Astrocyte (in vitro differentiated cells and primary cell): ENCODE measurements at regions not wholly inside any gene's neighbourhood (a gene's known extent, or its start where the extent isn't known, plus 50 kb on each side); places are given as distances from the start of the nearest gene placed in this dataset.

Experiments used
- EZH2 ChIP-seq: IDR thresholded peaks from 2 replicates; pipeline ENCODE4 v1.6.1; 2012; ENCODE audit warnings: mild to moderate bottlenecking, low read length, inconsistent platforms; ENCODE audit not compliant: insufficient read depth
- TF ChIP-seq, protein P1 (sequence below): IDR thresholded peaks from 2 replicates; pipeline ENCODE4 v1.5.1; 2011; ENCODE audit warnings: low read depth, mild to moderate bottlenecking, inconsistent platforms, low read length, moderate library complexity; ENCODE audit not compliant: insufficient read depth

- TF ChIP-seq, protein P1, sequence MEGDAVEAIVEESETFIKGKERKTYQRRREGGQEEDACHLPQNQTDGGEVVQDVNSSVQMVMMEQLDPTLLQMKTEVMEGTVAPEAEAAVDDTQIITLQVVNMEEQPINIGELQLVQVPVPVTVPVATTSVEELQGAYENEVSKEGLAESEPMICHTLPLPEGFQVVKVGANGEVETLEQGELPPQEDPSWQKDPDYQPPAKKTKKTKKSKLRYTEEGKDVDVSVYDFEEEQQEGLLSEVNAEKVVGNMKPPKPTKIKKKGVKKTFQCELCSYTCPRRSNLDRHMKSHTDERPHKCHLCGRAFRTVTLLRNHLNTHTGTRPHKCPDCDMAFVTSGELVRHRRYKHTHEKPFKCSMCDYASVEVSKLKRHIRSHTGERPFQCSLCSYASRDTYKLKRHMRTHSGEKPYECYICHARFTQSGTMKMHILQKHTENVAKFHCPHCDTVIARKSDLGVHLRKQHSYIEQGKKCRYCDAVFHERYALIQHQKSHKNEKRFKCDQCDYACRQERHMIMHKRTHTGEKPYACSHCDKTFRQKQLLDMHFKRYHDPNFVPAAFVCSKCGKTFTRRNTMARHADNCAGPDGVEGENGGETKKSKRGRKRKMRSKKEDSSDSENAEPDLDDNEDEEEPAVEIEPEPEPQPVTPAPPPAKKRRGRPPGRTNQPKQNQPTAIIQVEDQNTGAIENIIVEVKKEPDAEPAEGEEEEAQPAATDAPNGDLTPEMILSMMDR: no peak
- TF ChIP-seq EZH2: no peak
These were observed 1303.3 kb downstream of the SUCLG1 start for GRCh38 chr2:83155826-83156225.
